Ovary (tissue), 1 donor: ENCODE measurements at regions not wholly inside any gene's neighbourhood (a gene's known extent, or its start where the extent isn't known, plus 50 kb on each side); places are given as distances from the start of the nearest gene placed in this dataset.

Source experiments
- EP300 ChIP-seq: sonication (generic); formaldehyde crosslinking; IDR thresholded peaks from one replicate; pipeline ENCODE4 v1.6.1; 2017; ENCODE audit warnings: antibody characterized with exemption
- POLR2A ChIP-seq: fragments of 450-650 bp; IDR thresholded peaks from one replicate; pipeline ENCODE4 v1.6.1; 2017; ENCODE audit warnings: antibody characterized with exemption, mild to moderate bottlenecking, moderate library complexity

DNA sequence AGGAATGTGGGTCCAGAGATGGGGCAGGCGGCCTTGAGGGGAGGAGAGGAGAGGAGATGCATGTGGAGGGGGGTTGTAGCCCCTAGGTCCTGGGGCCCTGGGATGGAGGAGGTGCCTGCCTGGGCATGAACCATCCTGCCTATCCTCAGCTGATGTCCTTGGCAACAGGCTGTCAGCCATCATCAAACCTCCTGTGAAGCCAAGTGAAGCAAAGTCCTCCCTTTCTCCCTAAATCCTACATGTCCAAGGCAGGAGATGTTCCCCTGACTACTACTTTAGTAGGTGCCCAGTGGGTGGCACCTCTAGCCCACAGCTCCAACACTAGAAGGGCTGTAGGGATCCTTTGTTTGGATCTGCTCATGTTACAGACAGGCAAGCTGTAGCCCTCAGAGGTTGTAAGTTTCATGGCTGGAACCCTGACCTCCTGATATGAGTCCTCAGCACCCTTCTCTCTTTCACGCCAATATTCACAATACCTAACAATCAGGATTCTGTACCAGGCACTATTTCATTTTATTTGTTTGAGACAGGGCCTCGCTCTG lies 66.6 kb upstream of the SYPL1 start:
- TF ChIP-seq EP300 (no peak), POLR2A (no peak)
